ENCODE measurements at regions not wholly inside any gene's neighbourhood (a gene's known extent, or its start where the extent isn't known, plus 50 kb on each side); places are given as distances from the start of the nearest gene placed in this dataset.
A peak's percentile ranks its signal among the peaks of the same experiment; 100 is the strongest.

DNA sequence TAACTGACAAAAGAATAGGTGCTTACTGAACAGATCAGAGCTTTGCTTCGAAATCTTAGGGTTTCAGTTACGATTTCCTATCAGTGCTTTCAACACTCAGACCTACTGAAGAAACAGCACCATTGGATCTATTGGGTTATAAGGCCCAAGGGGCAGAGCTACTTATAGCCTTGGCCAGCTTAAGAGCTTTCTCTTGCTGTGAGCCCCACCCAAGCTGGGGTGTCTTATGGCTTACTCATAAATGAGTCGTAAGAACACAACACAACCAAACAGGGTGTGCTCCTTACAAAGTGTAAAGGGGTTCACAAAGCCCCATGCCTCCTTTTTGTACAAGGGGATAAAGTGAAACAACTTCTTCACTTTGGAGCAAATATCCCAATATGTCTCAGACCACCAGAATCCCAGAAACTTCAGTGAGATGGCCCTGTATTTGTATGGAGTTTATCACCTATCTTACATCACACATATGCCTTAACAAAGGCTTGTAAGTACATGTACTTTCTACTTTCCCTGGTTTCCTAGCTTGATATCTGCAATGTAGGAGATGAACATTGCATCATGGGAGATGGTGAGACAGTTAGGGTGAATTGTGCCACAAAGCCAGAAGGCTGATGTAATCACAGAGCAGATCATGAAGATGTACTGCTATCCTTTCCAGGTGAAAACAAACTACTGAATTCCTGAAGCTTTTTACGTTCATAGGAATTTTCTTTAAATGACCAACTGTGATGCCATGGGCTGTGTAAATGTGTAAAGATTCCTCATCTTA is 115.5 kb upstream of the GLI2 start:
- TF ChIP-seq, protein P1, sequence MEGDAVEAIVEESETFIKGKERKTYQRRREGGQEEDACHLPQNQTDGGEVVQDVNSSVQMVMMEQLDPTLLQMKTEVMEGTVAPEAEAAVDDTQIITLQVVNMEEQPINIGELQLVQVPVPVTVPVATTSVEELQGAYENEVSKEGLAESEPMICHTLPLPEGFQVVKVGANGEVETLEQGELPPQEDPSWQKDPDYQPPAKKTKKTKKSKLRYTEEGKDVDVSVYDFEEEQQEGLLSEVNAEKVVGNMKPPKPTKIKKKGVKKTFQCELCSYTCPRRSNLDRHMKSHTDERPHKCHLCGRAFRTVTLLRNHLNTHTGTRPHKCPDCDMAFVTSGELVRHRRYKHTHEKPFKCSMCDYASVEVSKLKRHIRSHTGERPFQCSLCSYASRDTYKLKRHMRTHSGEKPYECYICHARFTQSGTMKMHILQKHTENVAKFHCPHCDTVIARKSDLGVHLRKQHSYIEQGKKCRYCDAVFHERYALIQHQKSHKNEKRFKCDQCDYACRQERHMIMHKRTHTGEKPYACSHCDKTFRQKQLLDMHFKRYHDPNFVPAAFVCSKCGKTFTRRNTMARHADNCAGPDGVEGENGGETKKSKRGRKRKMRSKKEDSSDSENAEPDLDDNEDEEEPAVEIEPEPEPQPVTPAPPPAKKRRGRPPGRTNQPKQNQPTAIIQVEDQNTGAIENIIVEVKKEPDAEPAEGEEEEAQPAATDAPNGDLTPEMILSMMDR (IDR thresholded peaks at IDR 0.05) = no peak
- no peak overlapping the region for H3K27ac Mint-ChIP-seq

DNA sequence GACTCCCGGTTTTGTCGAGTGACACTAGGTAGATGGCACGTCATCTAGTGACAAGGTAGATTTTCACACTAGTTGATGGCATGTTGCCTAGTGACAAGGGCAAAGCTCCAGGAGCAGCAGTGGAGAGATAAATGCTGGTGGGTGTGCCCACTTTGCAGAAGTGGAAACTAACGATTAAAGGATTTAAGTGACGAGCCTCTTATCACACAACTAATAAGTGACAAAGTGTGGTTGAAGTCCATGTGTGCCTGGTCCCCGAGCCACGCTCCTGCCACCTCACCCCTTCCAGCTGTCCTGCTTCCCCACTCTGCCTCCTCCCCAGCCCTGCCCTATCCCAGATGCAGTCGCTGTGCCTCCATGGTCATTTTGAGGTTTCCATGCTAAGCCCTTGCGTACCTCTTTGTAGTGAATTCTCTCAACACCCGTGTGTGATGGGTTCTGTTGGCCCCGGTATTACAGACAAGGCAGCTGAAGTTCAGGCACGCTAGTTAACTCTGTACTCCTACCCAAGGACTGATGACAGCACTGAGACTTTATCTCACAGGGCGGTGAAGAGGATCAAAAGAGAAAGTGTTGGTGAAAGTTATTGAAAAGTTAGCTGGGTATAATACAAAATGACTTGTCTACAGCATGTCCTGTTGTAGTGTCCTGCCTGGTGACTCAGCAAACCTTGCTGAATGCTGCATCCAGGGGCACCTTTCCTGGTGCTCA is 113.4 kb upstream of the GLI2 start:
- no peak overlapping the region for H3K27ac Mint-ChIP-seq
- H3K36me3 Mint-ChIP-seq (ENCODE audit: low read depth) = no peaks in the 10 kb centered on the region
- DNase-seq = no peak
- H3K27me3 Mint-ChIP-seq (ENCODE audit: low read depth, poor library complexity) = peaks cover 48% of the 10 kb centered on the region
- TF ChIP-seq, protein P1 (IDR thresholded peaks at IDR 0.05) = no peak
- no peaks in the 10 kb centered on the region for H3K9me3 Mint-ChIP-seq
- H3K4me3 Mint-ChIP-seq = no peak overlapping the region
- peaks cover 11% of the 10 kb centered on the region for H3K4me1 Mint-ChIP-seq

More for the DNA sequence above, 115.5 kb upstream of the GLI2 start:
- Mint-ChIP-seq H3K36me3 (ENCODE audit: low read depth) (no peaks in the 10 kb centered on the region), H3K4me1 (peaks cover 7% of the 10 kb centered on the region), H3K27me3 (ENCODE audit: low read depth, poor library complexity) (peaks cover 49% of the 10 kb centered on the region), H3K9me3 (no peaks in the 10 kb centered on the region), H3K4me3 (no peak overlapping the region)
- DNase-seq = no peak

DNA sequence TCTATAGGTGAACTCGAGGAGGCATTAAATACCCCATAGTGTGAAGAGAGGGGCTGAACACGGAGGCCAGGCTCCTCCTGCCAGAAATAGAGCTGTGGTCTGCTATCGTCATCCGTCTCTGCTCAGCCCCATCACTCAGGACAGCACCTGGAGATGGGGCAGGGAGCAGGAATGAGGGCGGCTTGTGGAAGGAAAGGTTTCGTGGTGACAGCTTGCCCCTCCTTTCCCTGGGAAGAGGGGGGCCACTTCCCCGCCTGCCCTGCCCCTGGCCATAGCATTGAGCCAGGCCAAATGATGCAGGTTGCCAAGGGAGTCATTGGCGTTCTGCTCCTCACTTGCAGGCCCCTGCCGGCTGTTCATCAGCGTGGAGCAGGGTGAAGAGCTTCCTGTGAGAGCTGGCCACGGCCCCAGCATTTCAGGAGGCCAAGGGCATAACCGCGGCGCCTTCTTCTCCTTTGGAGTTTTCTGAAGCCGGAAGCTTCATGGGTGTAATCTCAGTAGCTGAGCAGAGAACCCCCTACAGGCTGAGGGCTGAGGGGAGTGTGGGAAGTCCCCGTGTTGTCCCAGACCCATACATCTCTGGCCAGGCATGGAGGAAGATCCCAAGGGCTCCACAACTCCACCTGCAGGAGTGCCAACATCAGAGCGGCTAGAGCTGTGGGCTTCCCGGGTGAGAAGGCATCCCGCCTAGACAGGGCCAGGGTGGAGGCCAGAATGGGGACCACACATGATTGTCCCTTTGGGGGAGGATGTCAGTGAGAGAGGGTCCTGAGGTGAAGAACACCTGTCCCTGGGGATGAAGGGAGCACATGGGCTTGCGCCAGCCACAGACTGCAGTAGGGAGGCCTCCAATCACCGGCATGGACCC is 112.5 kb upstream of the GLI2 start:
- H3K36me3 Mint-ChIP-seq (ENCODE audit: low read depth) = no peaks in the 10 kb centered on the region
- H3K27ac Mint-ChIP-seq = no peak overlapping the region
- no peak overlapping the region for H3K4me3 Mint-ChIP-seq
- peaks cover 2% of the 10 kb centered on the region for H3K9me3 Mint-ChIP-seq
- H3K4me1 Mint-ChIP-seq = peaks cover 11% of the 10 kb centered on the region
- no peak for DNase-seq
- TF ChIP-seq, protein P1 (IDR thresholded peaks at IDR 0.05) = no peak
- peaks cover 51% of the 10 kb centered on the region for H3K27me3 Mint-ChIP-seq (ENCODE audit: low read depth, poor library complexity)

DNA sequence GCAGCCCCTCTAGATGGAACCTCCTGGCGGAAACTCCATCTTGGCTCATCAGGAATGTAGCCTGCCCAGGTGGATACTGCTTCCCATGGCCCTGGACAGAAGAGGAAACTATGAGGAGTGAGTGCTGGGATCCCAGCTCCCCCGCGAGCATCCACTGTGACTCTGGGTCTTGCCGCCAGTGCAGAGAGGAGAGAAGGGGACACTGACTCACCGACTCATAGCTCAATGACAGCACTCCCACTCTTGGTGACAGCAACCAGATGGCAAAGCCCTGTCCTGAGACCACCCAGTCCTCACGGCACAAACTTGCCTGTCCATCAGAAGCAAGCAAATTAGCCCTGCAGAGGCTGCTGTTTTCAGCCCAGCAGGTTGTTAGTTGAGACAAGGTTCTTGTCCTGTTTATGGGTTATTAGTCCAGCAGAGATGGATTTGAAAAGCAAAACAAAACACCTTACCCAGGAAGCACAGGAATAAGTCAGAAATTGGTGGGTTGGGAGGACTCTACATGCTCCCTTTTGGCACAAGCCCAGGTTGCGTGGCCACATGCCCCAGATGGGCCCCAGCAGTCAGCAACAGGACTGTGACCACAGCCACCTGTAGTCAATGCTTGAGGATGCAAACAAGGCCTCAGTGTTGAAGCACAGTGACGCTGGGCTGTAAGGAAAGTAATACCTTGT is 111.5 kb upstream of the GLI2 start:
- peaks cover 11% of the 10 kb centered on the region for H3K4me1 Mint-ChIP-seq
- no peak overlapping the region for H3K27ac Mint-ChIP-seq
- TF ChIP-seq, protein P1 (IDR thresholded peaks at IDR 0.05) = no peak
- H3K9me3 Mint-ChIP-seq = peaks cover 7% of the 10 kb centered on the region
- H3K36me3 Mint-ChIP-seq (ENCODE audit: low read depth) = no peaks in the 10 kb centered on the region
- no peak for DNase-seq
- no peak overlapping the region for H3K4me3 Mint-ChIP-seq
- H3K27me3 Mint-ChIP-seq (ENCODE audit: low read depth, poor library complexity) = peaks cover 57% of the 10 kb centered on the region

DNA sequence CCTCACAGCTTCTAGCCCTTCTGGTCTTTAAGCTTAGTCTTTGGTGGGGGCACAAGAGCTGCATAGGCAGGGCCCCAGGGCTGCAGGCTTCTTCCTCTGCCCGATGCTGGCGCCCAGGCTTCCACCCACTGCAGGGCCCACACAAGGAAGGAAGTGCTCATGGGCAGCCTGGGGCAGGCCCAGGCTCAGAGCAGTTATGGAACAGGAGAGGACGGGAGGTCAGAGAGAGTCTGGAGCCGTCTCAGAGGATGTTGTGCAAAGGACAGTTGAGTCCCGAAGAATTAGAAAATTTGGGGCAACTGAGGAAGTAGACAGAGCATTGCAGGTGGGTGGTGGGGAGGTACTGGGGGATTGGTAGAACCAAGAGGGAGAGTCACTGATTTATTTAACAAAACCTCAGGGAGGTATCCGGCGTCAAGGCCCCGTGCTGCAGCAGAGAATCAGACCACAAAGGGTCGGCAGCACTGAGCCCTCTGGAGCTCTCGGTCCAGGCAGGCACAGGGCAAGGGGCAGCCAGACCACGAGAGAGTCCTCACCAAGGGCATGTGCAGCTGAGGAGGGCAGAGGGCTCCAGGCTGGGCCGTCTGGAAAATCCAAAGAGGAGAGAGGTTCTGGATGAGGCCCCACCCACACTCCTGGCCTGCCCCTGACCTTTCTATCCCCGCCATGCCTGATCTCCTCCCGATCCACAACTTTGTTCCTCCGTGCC is 110.8 kb upstream of the GLI2 start:
- no peak overlapping the region for H3K27ac Mint-ChIP-seq
- H3K4me1 Mint-ChIP-seq = peaks cover 11% of the 10 kb centered on the region
- peak overlapping the region; percentile 16 for H3K4me3 Mint-ChIP-seq
- H3K36me3 Mint-ChIP-seq (ENCODE audit: low read depth) = no peaks in the 10 kb centered on the region
- DNase-seq = no peak
- TF ChIP-seq, protein P1 (IDR thresholded peaks at IDR 0.05) = no peak
- H3K27me3 Mint-ChIP-seq (ENCODE audit: low read depth, poor library complexity) = peaks cover 61% of the 10 kb centered on the region
- peaks cover 7% of the 10 kb centered on the region for H3K9me3 Mint-ChIP-seq
